ENCODE measurements at regions not wholly inside any gene's neighbourhood (a gene's known extent, or its start where the extent isn't known, plus 50 kb on each side); places are given as distances from the start of the nearest gene placed in this dataset.
"Not testable (repeated sequence)": the region's sequence is repeated elsewhere in the genome, so short reads cannot be mapped to it uniquely, and the experiment has no call there.

DNA sequence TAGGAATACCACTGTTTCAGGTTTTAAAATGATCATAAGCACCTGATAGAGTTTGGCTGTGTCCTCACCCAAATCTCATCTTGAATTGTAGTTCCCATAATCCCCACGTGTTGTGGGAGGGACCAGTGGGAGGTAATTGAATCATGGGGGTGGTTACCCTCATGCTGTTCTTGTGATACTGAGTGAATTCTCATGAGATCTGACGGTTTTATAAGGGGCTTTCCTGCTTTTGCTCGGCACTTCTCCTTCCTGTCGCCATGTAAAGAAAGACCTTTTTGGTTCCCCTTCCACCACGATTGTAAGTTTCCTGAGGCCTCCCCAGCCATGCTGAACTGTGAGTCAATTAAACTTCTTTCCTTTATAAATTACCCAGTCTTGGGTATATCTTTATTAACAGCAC lies 69.7 kb upstream of the USPL1 start:
- TF ChIP-seq, protein P1, sequence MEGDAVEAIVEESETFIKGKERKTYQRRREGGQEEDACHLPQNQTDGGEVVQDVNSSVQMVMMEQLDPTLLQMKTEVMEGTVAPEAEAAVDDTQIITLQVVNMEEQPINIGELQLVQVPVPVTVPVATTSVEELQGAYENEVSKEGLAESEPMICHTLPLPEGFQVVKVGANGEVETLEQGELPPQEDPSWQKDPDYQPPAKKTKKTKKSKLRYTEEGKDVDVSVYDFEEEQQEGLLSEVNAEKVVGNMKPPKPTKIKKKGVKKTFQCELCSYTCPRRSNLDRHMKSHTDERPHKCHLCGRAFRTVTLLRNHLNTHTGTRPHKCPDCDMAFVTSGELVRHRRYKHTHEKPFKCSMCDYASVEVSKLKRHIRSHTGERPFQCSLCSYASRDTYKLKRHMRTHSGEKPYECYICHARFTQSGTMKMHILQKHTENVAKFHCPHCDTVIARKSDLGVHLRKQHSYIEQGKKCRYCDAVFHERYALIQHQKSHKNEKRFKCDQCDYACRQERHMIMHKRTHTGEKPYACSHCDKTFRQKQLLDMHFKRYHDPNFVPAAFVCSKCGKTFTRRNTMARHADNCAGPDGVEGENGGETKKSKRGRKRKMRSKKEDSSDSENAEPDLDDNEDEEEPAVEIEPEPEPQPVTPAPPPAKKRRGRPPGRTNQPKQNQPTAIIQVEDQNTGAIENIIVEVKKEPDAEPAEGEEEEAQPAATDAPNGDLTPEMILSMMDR (IDR thresholded peaks at IDR 0.05) = not testable (repeated sequence)
- not testable (repeated sequence) for TF ChIP-seq POLR2A (IDR thresholded peaks at IDR 0.05)

All from esophagus squamous epithelium (tissue), 4 donors.